Stomach (tissue), 8 donors: ENCODE measurements at regions not wholly inside any gene's neighbourhood (a gene's known extent, or its start where the extent isn't known, plus 50 kb on each side); places are given as distances from the start of the nearest gene placed in this dataset.

Source experiments
- DNase-seq, 2 donors: peaks; one replicate each; pipeline versions ENCODE4 v3.0.0 to v3.0.0-alpha.2; 2013 to 2019
- H3K27ac ChIP-seq, 5 donors: fragments of 200-600 bp in 4 of 5; sonication (generic) in 4 of 5; one replicate each; pipeline ENCODE4 v1.5.1; 2013 to 2019; ENCODE audit warnings: mild to moderate bottlenecking in 1 of 5, moderate library complexity in 1 of 5
- H3K27me3 ChIP-seq, 3 donors: fragments of 200-600 bp; sonication (generic); one replicate each; pipeline ENCODE4 v1.5.1; 2017 to 2019; ENCODE audit warnings: mixed run types in 1 of 3
- H3K36me3 ChIP-seq, 4 donors: fragments of 200-600 bp; sonication (generic); 1 replicate in 3 of 4; 2 replicates in 1 of 4; pipeline ENCODE4 v1.5.1; 2016 to 2019
- H3K4me1 ChIP-seq, 4 donors: fragments of 200-600 bp; sonication (generic); one replicate each; pipeline ENCODE4 v1.5.1; 2016 to 2019
- H3K4me3 ChIP-seq, 4 donors: fragments of 200-600 bp; sonication (generic) in 3 of 4; one replicate each; pipeline ENCODE4 v1.5.1; 2016 to 2019; ENCODE audit warnings: mild to moderate bottlenecking in 1 of 4
- H3K9me3 ChIP-seq, 4 donors: fragments of 200-600 bp; sonication (generic); one replicate each; pipeline ENCODE4 v1.5.1; 2016 to 2019
- EP300 ChIP-seq: sonication (generic); formaldehyde crosslinking; IDR thresholded peaks from one replicate; pipeline ENCODE4 v1.6.1; 2017; ENCODE audit warnings: antibody characterized with exemption
- POLR2A ChIP-seq, 4 donors: fragments of 450-650 bp; IDR thresholded peaks; one replicate each; pipeline ENCODE4 v1.6.1; 2016; ENCODE audit warnings: antibody characterized with exemption in 4 of 4, control low read depth in 2 of 4, mild to moderate bottlenecking in 1 of 4, moderate library complexity in 1 of 4
- POLR2AphosphoS5 ChIP-seq, 3 donors: sonication (generic); formaldehyde crosslinking; IDR thresholded peaks; one replicate each; pipeline ENCODE4 v1.6.1; 2016; ENCODE audit warnings: antibody characterized with exemption in 3 of 3
- WGBS, 5 donors: extraction: QIAGEN DNeasy Blood & Tissue Kit in 3 of 5; methylation state at CpG; one replicate each; pipeline versions ENCODE4 v1.1.5 to v1.1.7; 2013 to 2018; 5-methylcytosine and 5-hydroxymethylcytosine counted together
- intact Hi-C: fragments of 100-400 bp; cut with DNase I; formaldehyde crosslinking; loops from one replicate; pipeline ENCODE4 v1.15.1; 2023; ENCODE audit warnings: low total_unique reads
- TF ChIP-seq, protein P1 (sequence below), 7 experiments: fragments of 450-650 bp in 4 of 7; fragments of 200-600 bp in 3 of 7; sonication (generic) in 3 of 7; IDR thresholded peaks; one replicate each; pipeline ENCODE4 v1.5.1; 2016 to 2019; ENCODE audit warnings: antibody characterized with exemption in 7 of 7, control low read depth in 2 of 7, mild to moderate bottlenecking in 1 of 7
- donor health status: healthy with polysubstance abuse.
- donor health status: Bipolar disorder and iron deficiency.
- donor health status: healthy.

- Histone ChIP-seq H3K36me3 (no peaks in the 10 kb centered on the region), H3K4me1 (peaks cover 0 to 4% (median 0%) of the 10 kb centered on the region in 4 donors), H3K27ac (no peak overlapping the region), H3K4me3 (no peak overlapping the region), H3K27me3 (no peaks in the 10 kb centered on the region), H3K9me3 (peaks cover 0 to 12% (median 0%) of the 10 kb centered on the region in 4 donors)
- WGBS, 5 donors, result 44 to 79% (median 58%) methylated on average over 1 of the region's 1 CpG
- no peak for DNase-seq
- TF ChIP-seq POLR2A (IDR thresholded peaks at IDR 0.05) (no peak), EP300 (no peak), POLR2AphosphoS5 (IDR thresholded peaks at IDR 0.05) (no peak)
- TF ChIP-seq, protein P1, sequence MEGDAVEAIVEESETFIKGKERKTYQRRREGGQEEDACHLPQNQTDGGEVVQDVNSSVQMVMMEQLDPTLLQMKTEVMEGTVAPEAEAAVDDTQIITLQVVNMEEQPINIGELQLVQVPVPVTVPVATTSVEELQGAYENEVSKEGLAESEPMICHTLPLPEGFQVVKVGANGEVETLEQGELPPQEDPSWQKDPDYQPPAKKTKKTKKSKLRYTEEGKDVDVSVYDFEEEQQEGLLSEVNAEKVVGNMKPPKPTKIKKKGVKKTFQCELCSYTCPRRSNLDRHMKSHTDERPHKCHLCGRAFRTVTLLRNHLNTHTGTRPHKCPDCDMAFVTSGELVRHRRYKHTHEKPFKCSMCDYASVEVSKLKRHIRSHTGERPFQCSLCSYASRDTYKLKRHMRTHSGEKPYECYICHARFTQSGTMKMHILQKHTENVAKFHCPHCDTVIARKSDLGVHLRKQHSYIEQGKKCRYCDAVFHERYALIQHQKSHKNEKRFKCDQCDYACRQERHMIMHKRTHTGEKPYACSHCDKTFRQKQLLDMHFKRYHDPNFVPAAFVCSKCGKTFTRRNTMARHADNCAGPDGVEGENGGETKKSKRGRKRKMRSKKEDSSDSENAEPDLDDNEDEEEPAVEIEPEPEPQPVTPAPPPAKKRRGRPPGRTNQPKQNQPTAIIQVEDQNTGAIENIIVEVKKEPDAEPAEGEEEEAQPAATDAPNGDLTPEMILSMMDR (IDR thresholded peaks at IDR 0.05), result no peak
- intact Hi-C loops, result no loop called here
Observed at GRCh38 chr12:95395696-95396095, 78.3 kb upstream of the METAP2 start.

- H3K27ac ChIP-seq, result no peak overlapping the region
- TF ChIP-seq, protein P1 (IDR thresholded peaks at IDR 0.05), result no peak
- TF ChIP-seq POLR2A (IDR thresholded peaks at IDR 0.05) (no peak), POLR2AphosphoS5 (IDR thresholded peaks at IDR 0.05) (no peak), EP300 (no peak)
- peaks cover 0 to 4% (median 0%) of the 10 kb centered on the region in 4 donors for H3K4me1 ChIP-seq
- H3K36me3 ChIP-seq, result no peaks in the 10 kb centered on the region
- H3K9me3 ChIP-seq, result peaks cover 0 to 12% (median 0%) of the 10 kb centered on the region in 4 donors
- no peak for DNase-seq
- peaks cover 0 to 4% (median 2%) of the 10 kb centered on the region in 3 donors for H3K27me3 ChIP-seq
- no peak overlapping the region for H3K4me3 ChIP-seq
- intact Hi-C loops, result no loop called here
- WGBS, 5 donors, result 59 to 73% (median 67%) methylated on average over 4 of the region's 4 CpGs
Observed at GRCh38 chr12:95396849-95397468, 77.0 kb upstream of the METAP2 start.

DNA sequence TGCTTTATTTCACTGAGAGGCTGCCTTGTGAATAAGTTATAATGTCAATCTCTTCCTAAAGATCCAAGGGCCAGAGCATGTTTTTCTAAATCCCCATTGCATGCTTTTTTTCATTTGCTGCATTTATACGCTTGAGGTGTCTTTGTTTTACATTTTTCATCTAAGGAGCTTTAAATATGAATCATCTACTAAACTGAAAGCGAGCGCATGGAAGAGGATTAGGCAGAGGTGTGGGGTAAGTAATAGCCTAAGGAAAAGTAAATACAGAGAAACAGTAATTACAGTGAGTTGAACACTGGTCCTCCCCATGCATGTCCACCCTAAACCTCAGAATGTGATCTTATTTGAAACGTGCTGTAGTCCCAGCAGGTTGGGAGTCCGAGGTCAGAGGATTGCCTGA is 76.4 kb upstream of the METAP2 start:
- H3K27ac ChIP-seq, result no peak overlapping the region
- peaks cover 0 to 8% (median 5%) of the 10 kb centered on the region in 3 donors for H3K27me3 ChIP-seq
- no peaks in the 10 kb centered on the region for H3K36me3 ChIP-seq
- no peak overlapping the region for H3K4me3 ChIP-seq
- TF ChIP-seq, protein P1 (IDR thresholded peaks at IDR 0.05), result no peak
- TF ChIP-seq EP300, result no peak
- TF ChIP-seq POLR2AphosphoS5 (IDR thresholded peaks at IDR 0.05), result no peak
- no peak for TF ChIP-seq POLR2A (IDR thresholded peaks at IDR 0.05)
- peaks cover 0 to 12% (median 0%) of the 10 kb centered on the region in 4 donors for H3K9me3 ChIP-seq
- intact Hi-C loops, result no loop called here
- DNase-seq, result no peak
- WGBS, 5 donors, result 59 to 76% (median 64%) methylated on average over 5 of the region's 5 CpGs
- peaks cover 0 to 7% (median 0%) of the 10 kb centered on the region in 4 donors for H3K4me1 ChIP-seq

DNA sequence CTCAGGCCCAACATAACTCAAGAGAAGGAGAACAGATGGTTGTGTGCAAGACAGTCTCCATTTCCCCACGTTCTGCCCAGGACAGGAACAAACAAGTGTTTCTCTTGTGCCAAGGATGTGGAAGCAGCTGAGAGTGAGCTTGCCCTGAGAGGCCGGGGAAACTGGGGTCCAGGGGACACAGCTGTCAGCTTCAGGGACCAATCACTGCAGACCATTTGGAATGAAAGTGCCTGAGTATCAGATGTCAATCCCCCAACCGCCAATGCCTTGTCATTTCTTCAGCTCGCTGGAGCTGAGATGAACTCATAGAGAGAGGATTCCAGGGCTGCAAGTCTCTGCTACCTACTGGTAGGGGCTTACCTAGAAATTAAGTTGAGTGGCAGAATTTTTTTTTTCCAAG is 71.9 kb upstream of the METAP2 start:
- TF ChIP-seq POLR2A (IDR thresholded peaks at IDR 0.05) (no peak), EP300 (no peak), POLR2AphosphoS5 (IDR thresholded peaks at IDR 0.05) (no peak)
- H3K4me3 ChIP-seq, result no peak overlapping the region
- peaks cover 0 to 18% (median 5%) of the 10 kb centered on the region in 3 donors for H3K27me3 ChIP-seq
- H3K4me1 ChIP-seq, result peaks cover 0 to 10% (median 0%) of the 10 kb centered on the region in 4 donors
- intact Hi-C loops, result no loop called here
- H3K9me3 ChIP-seq, result no peaks in the 10 kb centered on the region
- no peaks in the 10 kb centered on the region for H3K36me3 ChIP-seq
- H3K27ac ChIP-seq, result no peak overlapping the region
- WGBS, 5 donors, result 48 to 60% (median 54%) methylated on average over 4 of the region's 4 CpGs
- no peak for DNase-seq

DNA sequence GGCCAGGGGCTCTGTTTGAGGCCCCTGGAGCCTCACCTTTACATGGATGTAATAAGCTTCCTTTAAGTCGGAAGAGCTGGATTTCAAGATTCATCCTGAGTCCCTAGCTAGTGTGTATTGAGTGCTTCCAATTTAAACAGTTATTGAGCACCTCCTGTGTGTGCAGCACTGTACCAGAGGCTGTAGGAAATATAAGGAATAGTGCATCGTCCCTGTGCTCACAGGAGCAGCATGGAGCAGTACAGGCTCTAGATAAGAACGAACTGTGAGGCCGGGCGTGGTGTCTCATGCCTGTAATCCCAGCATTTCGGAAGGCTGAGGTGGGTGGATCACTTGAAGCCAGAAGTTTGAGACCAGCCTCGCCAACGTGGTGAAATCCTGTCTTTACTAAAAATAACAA is 65.8 kb upstream of the METAP2 start:
- H3K27ac ChIP-seq, result no peak overlapping the region
- no peak overlapping the region for H3K4me3 ChIP-seq
- H3K9me3 ChIP-seq, result no peaks in the 10 kb centered on the region
- intact Hi-C loops, result no loop called here
- no peak for DNase-seq
- WGBS, 5 donors, result 56 to 75% (median 65%) methylated on average over 8 of the region's 8 CpGs
- H3K27me3 ChIP-seq, result peaks cover 0 to 31% (median 0%) of the 10 kb centered on the region in 3 donors
- H3K36me3 ChIP-seq, result no peaks in the 10 kb centered on the region
- TF ChIP-seq, protein P1 (IDR thresholded peaks at IDR 0.05), result no peak
- TF ChIP-seq POLR2AphosphoS5 (IDR thresholded peaks at IDR 0.05) (no peak), EP300 (no peak), POLR2A (IDR thresholded peaks at IDR 0.05) (no peak)
- H3K4me1 ChIP-seq, result peaks cover 0 to 1% (median 0%) of the 10 kb centered on the region in 4 donors
